NAMALWA (cell line): ENCODE measurements at regions not wholly inside any gene's neighbourhood (a gene's known extent, or its start where the extent isn't known, plus 50 kb on each side); places are given as distances from the start of the nearest gene placed in this dataset.

ENCODE experiments used
- DNase-seq: peaks from one replicate; pipeline ENCODE4 v3.0.0-alpha.2; 2015; ENCODE audit warnings: low spot score

- no peak for DNase-seq
Measured at GRCh38 chr11:42179216-42179615, 719.8 kb upstream of the LRRC4C start.

GRCh38 chr11:42195289-42196013, 736.0 kb upstream of the LRRC4C start:
- no peak for DNase-seq

DNA sequence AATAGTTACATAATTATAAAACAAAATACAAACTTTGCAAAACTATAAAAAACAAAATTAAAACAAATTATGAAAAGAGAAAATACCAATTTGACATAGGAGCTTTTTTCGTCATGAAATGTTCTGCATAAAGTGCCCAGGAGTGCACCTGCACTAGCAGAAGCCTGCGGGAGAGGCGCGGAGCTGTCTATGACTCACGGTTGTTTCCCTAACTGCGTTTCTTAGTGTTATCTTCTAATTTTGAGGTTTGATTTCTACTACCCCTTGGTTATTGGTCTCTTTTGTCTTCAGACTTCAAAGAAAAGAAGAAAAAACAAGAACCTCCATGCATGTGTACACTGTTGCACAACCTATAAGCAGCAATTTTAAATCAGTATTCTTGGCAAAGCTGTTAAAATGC, 740.9 kb upstream of the LRRC4C start:
- no peak for DNase-seq

- DNase-seq = no peak
Measured at GRCh38 chr11:42201603-42202148, 742.2 kb upstream of the LRRC4C start.

DNA sequence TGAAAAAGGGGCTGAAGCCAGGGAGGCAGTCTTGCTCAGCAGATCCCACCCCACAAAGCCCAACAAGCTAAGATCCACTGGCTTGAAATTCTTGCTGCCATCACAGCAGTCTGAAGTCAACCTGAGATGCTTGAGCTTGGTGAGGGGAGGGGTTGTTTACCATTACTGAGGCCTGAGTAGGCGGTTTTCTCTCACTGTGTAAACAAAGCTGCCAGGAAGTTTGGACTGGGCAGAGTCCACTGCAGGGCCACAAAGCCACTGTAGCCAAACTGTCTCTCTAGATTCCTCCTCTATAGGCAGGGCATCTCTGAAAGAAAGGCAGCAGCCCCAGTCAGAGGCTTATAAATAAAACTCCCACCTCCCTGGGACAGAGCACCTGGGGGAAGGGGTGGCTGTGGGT, 746.1 kb upstream of the LRRC4C start:
- no peak for DNase-seq

GRCh38 chr11:42225664-42226063, 766.2 kb upstream of the LRRC4C start:
- no peak for DNase-seq

DNA sequence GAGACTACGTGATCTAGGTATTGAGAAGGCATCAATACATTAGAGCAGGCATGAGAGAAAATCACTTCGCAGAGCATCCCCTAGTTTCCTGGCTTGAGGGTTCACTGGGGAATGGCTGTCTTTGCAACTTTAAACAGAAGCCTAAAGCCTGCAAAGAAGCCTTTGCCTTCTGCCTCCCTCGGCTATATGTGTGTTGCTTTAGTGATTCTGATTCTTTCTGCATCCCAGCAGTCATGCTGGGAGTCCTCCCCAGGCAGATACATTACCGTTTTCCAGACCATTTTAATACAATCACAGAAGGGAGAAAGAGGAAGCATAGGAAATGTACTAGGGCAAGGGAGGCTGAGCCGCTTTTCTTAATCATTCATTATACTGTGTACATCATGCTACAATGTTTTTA, 773.2 kb upstream of the LRRC4C start:
- DNase-seq = no peak

DNA sequence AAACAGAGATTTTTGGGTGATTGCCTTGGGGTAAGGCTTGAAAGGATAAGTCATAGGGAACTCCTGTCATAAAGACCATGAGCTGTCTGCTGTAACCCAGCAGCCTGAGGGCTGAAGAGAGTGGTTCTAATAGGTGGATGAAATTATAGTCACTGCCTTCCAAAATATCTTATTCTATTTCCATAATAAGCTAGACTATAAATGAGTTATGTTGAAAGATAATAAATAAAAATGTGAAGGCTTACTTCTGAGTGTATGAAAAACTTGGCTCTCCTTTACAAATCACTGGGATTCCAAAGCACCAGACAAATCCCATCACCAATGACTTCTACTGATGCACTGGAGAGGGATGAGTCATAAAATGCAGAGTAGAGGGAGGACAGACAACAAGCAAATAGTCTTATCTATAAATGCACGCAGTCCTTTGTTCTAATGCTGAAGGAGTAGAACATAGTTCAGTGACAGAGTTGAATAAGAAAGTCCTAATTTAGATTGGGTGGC, 775.0 kb upstream of the LRRC4C start:
- no peak for DNase-seq

GRCh38 chr11:42237701-42238235, 778.3 kb upstream of the LRRC4C start:
- no peak for DNase-seq

GRCh38 chr11:42239188-42239587, 779.7 kb upstream of the LRRC4C start:
- DNase-seq = no peak

- no peak for DNase-seq
Measured at GRCh38 chr11:42243385-42243784, 783.9 kb upstream of the LRRC4C start.

GRCh38 chr11:42244376-42244775, 784.9 kb upstream of the LRRC4C start:
- DNase-seq = no peak

GRCh38 chr11:42249401-42249800, 789.9 kb upstream of the LRRC4C start:
- no peak for DNase-seq

- DNase-seq = no peak
Measured at GRCh38 chr11:42249956-42250355, 790.5 kb upstream of the LRRC4C start.

GRCh38 chr11:42251984-42252383, 792.5 kb upstream of the LRRC4C start:
- no peak for DNase-seq

- DNase-seq = no peak
Measured at GRCh38 chr11:42253156-42253555, 793.7 kb upstream of the LRRC4C start.

- DNase-seq = no peak
Measured at GRCh38 chr11:42255906-42256305, 796.5 kb upstream of the LRRC4C start.

DNA sequence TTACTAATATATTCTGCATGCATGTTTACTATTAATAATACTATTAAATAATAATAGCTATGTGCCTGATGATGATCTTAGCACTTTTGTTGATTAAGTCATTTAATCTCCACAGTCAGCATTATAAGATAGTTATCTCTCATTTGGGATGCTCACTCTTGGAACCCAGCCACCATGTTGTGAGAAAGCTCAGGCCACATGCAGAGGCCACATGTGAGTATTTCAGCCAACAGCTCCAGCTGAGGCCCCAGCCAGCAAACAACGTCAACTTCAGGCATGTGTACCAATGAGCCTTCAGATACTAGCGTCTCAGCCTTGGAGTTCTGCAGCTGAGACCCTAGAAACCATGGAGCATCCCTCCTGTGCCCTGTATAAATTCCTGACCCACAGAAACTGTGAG, 798.1 kb upstream of the LRRC4C start:
- DNase-seq = no peak

GRCh38 chr11:42265072-42265471, 805.6 kb upstream of the LRRC4C start:
- no peak for DNase-seq

GRCh38 chr11:42271306-42271705, 811.9 kb upstream of the LRRC4C start:
- no peak for DNase-seq

GRCh38 chr11:42273977-42274376, 814.5 kb upstream of the LRRC4C start:
- no peak for DNase-seq

- DNase-seq = no peak
Measured at GRCh38 chr11:42296910-42297309, 837.5 kb upstream of the LRRC4C start.

- no peak for DNase-seq
Measured at GRCh38 chr11:42299780-42300179, 840.3 kb upstream of the LRRC4C start.

DNA sequence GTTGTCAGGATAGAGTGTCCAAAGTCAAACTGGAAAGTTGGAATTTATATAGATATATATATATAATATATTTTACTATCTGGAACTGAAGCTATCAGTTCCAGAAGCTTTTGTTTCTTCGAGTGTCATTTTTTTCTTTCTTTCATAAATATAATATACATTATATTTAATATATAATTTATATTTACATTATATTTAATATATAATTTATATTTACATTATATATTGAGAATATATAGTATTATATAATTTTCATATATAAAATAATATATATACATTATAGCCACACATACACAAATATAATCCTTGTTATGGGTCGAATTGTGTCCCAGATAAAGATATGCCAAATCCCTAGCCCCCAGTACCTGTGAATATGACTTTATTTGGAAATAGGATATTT, 842.3 kb upstream of the LRRC4C start:
- DNase-seq = no peak
